ENCODE measurements at regions not wholly inside any gene's neighbourhood (a gene's known extent, or its start where the extent isn't known, plus 50 kb on each side); places are given as distances from the start of the nearest gene placed in this dataset.

DNA sequence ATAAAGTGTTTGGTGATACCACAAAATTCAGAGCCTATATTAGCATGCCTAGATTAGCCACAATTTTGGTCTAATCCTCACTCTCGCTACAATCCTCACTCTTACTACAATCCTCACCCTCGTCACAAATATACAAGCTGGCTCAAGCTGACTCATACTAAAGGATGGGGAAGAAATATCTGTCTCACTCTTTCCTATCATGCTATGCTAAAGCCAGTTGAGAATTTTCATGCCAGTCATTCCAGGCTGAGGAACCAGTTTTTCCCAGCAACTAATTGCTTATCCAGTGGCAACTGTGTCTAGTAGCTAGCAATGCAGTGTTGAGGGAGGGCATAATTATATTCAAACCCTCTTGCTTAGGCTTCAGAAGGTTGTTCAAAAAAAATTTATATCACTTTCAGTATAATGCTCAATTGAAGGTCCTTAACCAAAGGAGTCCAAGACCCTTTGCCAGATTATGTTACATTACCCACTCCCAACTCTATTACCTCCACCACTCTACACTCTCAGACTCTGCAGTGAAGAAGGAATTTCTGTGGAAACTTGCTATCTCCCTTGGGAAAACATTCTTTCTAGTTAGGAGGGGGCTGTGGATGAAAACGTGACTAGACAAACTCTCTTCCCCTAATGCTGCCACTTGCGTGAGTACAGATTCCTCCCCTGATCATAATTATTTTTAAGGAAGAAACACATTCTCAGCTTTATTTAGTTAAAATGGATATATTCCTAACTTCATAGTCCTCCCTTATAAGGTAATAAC, 810.3 kb upstream of the ACO1 start:
- intact Hi-C loops (cut with DNase I): no loop called here
- no peak overlapping the region for H3K27ac ChIP-seq
- H3K27me3 ChIP-seq: no peaks in the 10 kb centered on the region
- no peak for TF ChIP-seq POLR2A (IDR thresholded peaks at IDR 0.05)
- TF ChIP-seq, protein P1, sequence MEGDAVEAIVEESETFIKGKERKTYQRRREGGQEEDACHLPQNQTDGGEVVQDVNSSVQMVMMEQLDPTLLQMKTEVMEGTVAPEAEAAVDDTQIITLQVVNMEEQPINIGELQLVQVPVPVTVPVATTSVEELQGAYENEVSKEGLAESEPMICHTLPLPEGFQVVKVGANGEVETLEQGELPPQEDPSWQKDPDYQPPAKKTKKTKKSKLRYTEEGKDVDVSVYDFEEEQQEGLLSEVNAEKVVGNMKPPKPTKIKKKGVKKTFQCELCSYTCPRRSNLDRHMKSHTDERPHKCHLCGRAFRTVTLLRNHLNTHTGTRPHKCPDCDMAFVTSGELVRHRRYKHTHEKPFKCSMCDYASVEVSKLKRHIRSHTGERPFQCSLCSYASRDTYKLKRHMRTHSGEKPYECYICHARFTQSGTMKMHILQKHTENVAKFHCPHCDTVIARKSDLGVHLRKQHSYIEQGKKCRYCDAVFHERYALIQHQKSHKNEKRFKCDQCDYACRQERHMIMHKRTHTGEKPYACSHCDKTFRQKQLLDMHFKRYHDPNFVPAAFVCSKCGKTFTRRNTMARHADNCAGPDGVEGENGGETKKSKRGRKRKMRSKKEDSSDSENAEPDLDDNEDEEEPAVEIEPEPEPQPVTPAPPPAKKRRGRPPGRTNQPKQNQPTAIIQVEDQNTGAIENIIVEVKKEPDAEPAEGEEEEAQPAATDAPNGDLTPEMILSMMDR (IDR thresholded peaks at IDR 0.05): no peak
- ATAC-seq (no peak), DNase-seq (no peak)
- H3K9me3 ChIP-seq: no peaks in the 10 kb centered on the region
- H3K36me3 ChIP-seq: no peaks in the 10 kb centered on the region
- WGBS (ENCODE audit: insufficient coverage, low coverage, low lambda C conversion rate, missing lambda C conversion rate): 37% methylated on average over 4 of the region's 4 CpGs
- H3K4me1 ChIP-seq: no peaks in the 10 kb centered on the region
- no peak overlapping the region for H3K4me3 ChIP-seq

DNA sequence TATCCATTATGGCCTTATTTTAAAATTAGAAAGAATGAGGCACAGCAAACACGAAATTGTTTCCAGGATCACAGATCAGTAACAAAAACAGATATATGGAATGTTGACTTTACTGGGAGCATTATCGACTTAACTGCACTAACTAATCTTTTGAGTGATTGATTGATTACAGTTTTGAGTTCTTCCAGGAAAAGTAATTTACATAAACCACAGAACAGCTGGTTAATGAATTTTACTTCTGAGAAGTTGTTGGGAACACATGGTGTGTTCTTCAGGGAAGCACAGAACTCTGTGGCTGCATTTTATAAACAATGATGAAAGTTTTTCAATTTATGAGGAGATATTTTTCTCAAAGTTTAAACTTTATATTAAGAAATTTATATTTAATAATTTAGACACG, 802.4 kb upstream of the ACO1 start:
- Histone ChIP-seq H3K4me3 (no peak overlapping the region), H3K4me1 (no peaks in the 10 kb centered on the region), H3K27me3 (no peaks in the 10 kb centered on the region), H3K36me3 (no peaks in the 10 kb centered on the region), H3K9me3 (no peaks in the 10 kb centered on the region), H3K27ac (no peak overlapping the region)
- intact Hi-C loops (cut with DNase I): no loop called here
- 26% methylated on average over 3 of the region's 3 CpGs for WGBS (ENCODE audit: insufficient coverage, low coverage, low lambda C conversion rate, missing lambda C conversion rate)
- no peak for ATAC-seq
- TF ChIP-seq, protein P1 (IDR thresholded peaks at IDR 0.05): no peak
- no peak for TF ChIP-seq POLR2A (IDR thresholded peaks at IDR 0.05)
- DNase-seq: no peak

DNA sequence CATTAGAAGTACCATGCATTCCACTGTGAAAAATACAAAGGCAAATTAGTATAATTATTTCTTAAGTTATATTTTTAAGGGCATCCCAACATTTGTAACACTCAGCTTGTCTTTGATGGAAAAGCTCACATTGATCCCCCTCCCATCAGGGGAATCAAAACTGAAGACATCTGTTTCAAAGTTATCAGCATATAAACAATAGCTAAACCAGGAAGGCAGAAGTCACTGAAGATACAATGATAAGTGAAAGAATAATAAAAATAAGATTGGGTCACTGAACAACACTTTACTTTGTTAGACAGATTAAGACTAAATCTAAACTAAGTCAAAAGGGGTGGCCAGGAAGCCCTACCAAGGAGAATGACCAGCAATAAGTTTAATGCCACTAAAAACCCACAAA, 801.9 kb upstream of the ACO1 start:
- Histone ChIP-seq H3K4me1 (no peaks in the 10 kb centered on the region), H3K4me3 (no peak overlapping the region), H3K36me3 (no peaks in the 10 kb centered on the region), H3K27ac (no peak overlapping the region), H3K27me3 (no peaks in the 10 kb centered on the region), H3K9me3 (no peaks in the 10 kb centered on the region)
- DNase-seq (no peak), ATAC-seq (no peak)
- intact Hi-C loops (cut with DNase I): no loop called here
- TF ChIP-seq, protein P1 (IDR thresholded peaks at IDR 0.05): no peak
- no peak for TF ChIP-seq POLR2A (IDR thresholded peaks at IDR 0.05)

DNA sequence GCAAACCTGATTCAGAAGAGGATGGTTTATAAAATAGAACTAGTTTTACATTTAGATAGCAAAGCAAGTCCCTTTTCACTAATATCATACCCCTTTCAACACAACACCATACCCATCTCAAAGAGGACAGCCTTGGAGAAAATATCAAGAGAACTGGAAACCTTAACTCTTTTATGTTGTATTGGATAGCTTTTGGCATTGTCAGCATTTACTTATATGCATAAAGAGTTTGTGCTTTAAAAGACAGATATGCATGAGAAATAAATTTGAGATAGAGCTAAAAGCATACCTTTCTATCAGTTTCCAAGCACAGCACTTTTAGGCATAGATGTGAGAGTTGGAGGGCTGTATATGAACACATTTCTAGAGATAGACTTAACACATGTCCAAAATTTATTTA, 799.3 kb upstream of the ACO1 start:
- Histone ChIP-seq H3K4me1 (no peaks in the 10 kb centered on the region), H3K27me3 (no peaks in the 10 kb centered on the region), H3K27ac (no peak overlapping the region), H3K36me3 (no peaks in the 10 kb centered on the region), H3K4me3 (no peak overlapping the region), H3K9me3 (no peaks in the 10 kb centered on the region)
- TF ChIP-seq, protein P1 (IDR thresholded peaks at IDR 0.05): no peak
- no peak for TF ChIP-seq POLR2A (IDR thresholded peaks at IDR 0.05)
- ATAC-seq: no peak
- no peak for DNase-seq
- intact Hi-C loops (cut with DNase I): no loop called here

DNA sequence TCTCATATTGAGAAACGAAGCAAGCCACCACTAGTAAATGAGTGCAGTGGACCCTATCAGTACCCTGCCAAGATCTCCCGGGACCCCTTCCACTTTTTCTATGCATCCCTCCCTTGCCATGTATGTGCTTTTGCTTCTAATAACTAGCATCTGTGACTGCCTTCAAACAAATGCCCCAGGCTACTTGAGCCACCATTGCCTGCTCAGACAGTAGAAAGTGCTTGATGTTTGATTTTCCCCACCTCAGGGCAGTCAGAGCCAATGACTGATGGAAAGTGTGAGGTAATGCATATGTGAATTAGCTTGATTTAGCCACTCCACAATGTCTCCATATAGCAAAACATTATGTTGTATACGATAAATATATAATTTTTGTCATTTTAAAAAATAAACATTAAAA, 797.3 kb upstream of the ACO1 start:
- Histone ChIP-seq H3K36me3 (no peaks in the 10 kb centered on the region), H3K27me3 (no peaks in the 10 kb centered on the region), H3K4me1 (no peaks in the 10 kb centered on the region), H3K4me3 (no peak overlapping the region), H3K9me3 (no peaks in the 10 kb centered on the region), H3K27ac (no peak overlapping the region)
- TF ChIP-seq POLR2A (IDR thresholded peaks at IDR 0.05): no peak
- TF ChIP-seq, protein P1 (IDR thresholded peaks at IDR 0.05): no peak
- 32% methylated on average over 3 of the region's 3 CpGs for WGBS (ENCODE audit: insufficient coverage, low coverage, low lambda C conversion rate, missing lambda C conversion rate)
- intact Hi-C loops (cut with DNase I): no loop called here
- DNase-seq (no peak), ATAC-seq (no peak)

Data from right lobe of liver (tissue), 6 donors.